OCI-LY1 (cell line): ENCODE measurements at regions not wholly inside any gene's neighbourhood (a gene's known extent, or its start where the extent isn't known, plus 50 kb on each side); places are given as distances from the start of the nearest gene placed in this dataset.

Experiments
- H2AFZ ChIP-seq: fragments of 200-600 bp; sonication (generic), shearing (Covaris generic); 2 replicates; pipeline ENCODE4 v1.6.0; 2014; ENCODE audit warnings: antibody characterized with exemption, mild to moderate bottlenecking, low read length
- H3F3A ChIP-seq: fragments of 200-600 bp; sonication (generic), shearing (Covaris generic); 2 replicates; pipeline ENCODE4 v1.6.0; 2014; ENCODE audit warnings: mild to moderate bottlenecking, antibody characterized with exemption, low read length, moderate library complexity; ENCODE audit not compliant: insufficient read depth
- H3K27ac ChIP-seq: fragments of 200-600 bp; sonication (generic); 2 replicates; pipeline ENCODE4 v1.5.1; 2014; ENCODE audit warnings: low read length, mixed run types, mild to moderate bottlenecking, low read depth; ENCODE audit not compliant: poor library complexity, severe bottlenecking
- H3K27me3 ChIP-seq: fragments of 200-600 bp; sonication (generic); 2 replicates; pipeline ENCODE4 v1.6.0; 2014; ENCODE audit warnings: antibody characterized with exemption, mild to moderate bottlenecking, low read length, moderate library complexity; ENCODE audit not compliant: insufficient read depth
- H3K36me3 ChIP-seq: fragments of 200-600 bp; sonication (generic); 2 replicates; pipeline ENCODE4 v1.6.1; 2014; ENCODE audit warnings: mild to moderate bottlenecking, antibody characterized with exemption, low read length, moderate library complexity, mixed read lengths; ENCODE audit not compliant: insufficient read depth
- H3K4me1 ChIP-seq: fragments of 200-600 bp; sonication (generic); 2 replicates; pipeline ENCODE4 v1.5.1; 2014; ENCODE audit warnings: mild to moderate bottlenecking, low read length, moderate library complexity; ENCODE audit not compliant: insufficient read depth, severe bottlenecking
- H3K4me2 ChIP-seq: fragments of 200-600 bp; sonication (generic), shearing (Covaris generic); 2 replicates; pipeline ENCODE4 v1.6.1; 2014; ENCODE audit warnings: low read length
- H3K4me3 ChIP-seq: fragments of 200-600 bp; sonication (generic); 2 replicates; pipeline ENCODE4 v1.5.1; 2014; ENCODE audit warnings: low read length, low read depth, mild to moderate bottlenecking, mixed read lengths; ENCODE audit not compliant: poor library complexity, severe bottlenecking
- H3K79me2 ChIP-seq: fragments of 200-600 bp; shearing (Covaris generic); 2 replicates; pipeline ENCODE4 v1.6.1; 2016; ENCODE audit warnings: mixed run types, low read length, mixed read lengths; ENCODE audit not compliant: insufficient read depth
- H3K9ac ChIP-seq: fragments of 200-600 bp; sonication (generic), shearing (Covaris generic); 2 replicates; pipeline ENCODE4 v1.6.1; 2014; ENCODE audit warnings: mild to moderate bottlenecking, low read length, mixed read lengths
- H3K9me2 ChIP-seq: fragments of 200-600 bp; sonication (generic), shearing (Covaris generic); 2 replicates; pipeline ENCODE4 v1.6.1; 2014; ENCODE audit warnings: low read depth, mild to moderate bottlenecking, low read length, mixed read lengths
- H3K9me3 ChIP-seq: fragments of 200-600 bp; shearing (Covaris generic); 2 replicates; pipeline ENCODE4 v1.6.1; 2014; ENCODE audit warnings: low read length, mixed read lengths
- H4K20me1 ChIP-seq: fragments of 200-600 bp; sonication (generic), shearing (Covaris generic); 2 replicates; pipeline ENCODE4 v1.6.0; 2016; ENCODE audit warnings: mild to moderate bottlenecking, low read length; ENCODE audit not compliant: insufficient read depth
- CTCF ChIP-seq: fragments of 200-600 bp; sonication (generic), shearing (Covaris generic); IDR thresholded peaks from 2 replicates; pipeline ENCODE4 v1.5.1; 2017; ENCODE audit warnings: mild to moderate bottlenecking, antibody characterized with exemption, low read length, moderate library complexity, mixed read lengths
- EZH2 ChIP-seq: fragments of 200-600 bp; sonication (generic), shearing (Covaris generic); IDR thresholded peaks from 2 replicates; pipeline ENCODE4 v1.8.0; 2017; ENCODE audit warnings: borderline replicate concordance, mixed run types, mild to moderate bottlenecking, antibody characterized with exemption, low read length, moderate library complexity, mixed read lengths

- Histone ChIP-seq H3K4me3 (no peak overlapping the region), H3F3A (no peaks in the 10 kb centered on the region), H2AFZ (no peak overlapping the region), H3K36me3 (no peaks in the 10 kb centered on the region), H3K4me1 (no peaks in the 10 kb centered on the region), H4K20me1 (no peaks in the 10 kb centered on the region), H3K79me2 (no peaks in the 10 kb centered on the region), H3K4me2 (no peak overlapping the region), H3K27me3 (no peaks in the 10 kb centered on the region), H3K9me3 (no peaks in the 10 kb centered on the region), H3K9ac (no peak overlapping the region), H3K9me2 (no peaks in the 10 kb centered on the region), H3K27ac (no peak overlapping the region)
- TF ChIP-seq CTCF (no peak), EZH2 (no peak)
Measured at GRCh38 chr9:18018221-18018620, 439.4 kb downstream of the SH3GL2 start.

GRCh38 chr9:18018661-18019060 is 439.8 kb downstream of the SH3GL2 start:
- no peak overlapping the region for H3K4me2 ChIP-seq
- H3K36me3 ChIP-seq: no peaks in the 10 kb centered on the region
- no peak overlapping the region for H3K9ac ChIP-seq
- no peak overlapping the region for H3K4me3 ChIP-seq
- H4K20me1 ChIP-seq: no peaks in the 10 kb centered on the region
- H3F3A ChIP-seq: no peaks in the 10 kb centered on the region
- no peak overlapping the region for H2AFZ ChIP-seq
- TF ChIP-seq EZH2 (no peak), CTCF (no peak)
- no peaks in the 10 kb centered on the region for H3K9me3 ChIP-seq
- no peaks in the 10 kb centered on the region for H3K27me3 ChIP-seq
- H3K4me1 ChIP-seq: no peaks in the 10 kb centered on the region
- no peak overlapping the region for H3K27ac ChIP-seq
- no peaks in the 10 kb centered on the region for H3K79me2 ChIP-seq
- no peaks in the 10 kb centered on the region for H3K9me2 ChIP-seq

GRCh38 chr9:18020121-18020745 is 441.4 kb downstream of the SH3GL2 start:
- Histone ChIP-seq H3K9ac (no peak overlapping the region), H3K4me3 (no peak overlapping the region), H3K27ac (no peak overlapping the region), H3K4me2 (no peak overlapping the region), H3K79me2 (no peaks in the 10 kb centered on the region), H3K4me1 (no peaks in the 10 kb centered on the region), H3K36me3 (no peaks in the 10 kb centered on the region), H3F3A (no peaks in the 10 kb centered on the region), H3K9me3 (no peaks in the 10 kb centered on the region), H3K9me2 (no peaks in the 10 kb centered on the region), H2AFZ (no peak overlapping the region), H3K27me3 (no peaks in the 10 kb centered on the region), H4K20me1 (no peaks in the 10 kb centered on the region)
- TF ChIP-seq EZH2 (no peak), CTCF (no peak)
